HCT116 (cell line): ENCODE measurements at regions not wholly inside any gene's neighbourhood (a gene's known extent, or its start where the extent isn't known, plus 50 kb on each side); places are given as distances from the start of the nearest gene placed in this dataset.

Experiments used
- ATAC-seq: fragments of 200-7000 bp; cut with Tn5 transposase; 2 replicates; pipeline ENCODE4 v1.9.1; 2020; ENCODE audit warnings: mild to moderate bottlenecking, moderate library complexity
- BruUV-seq: library from RNA; stranded (reverse); fragments of 400-500 nt; replicated peaks from 2 replicates; lab custom pipeline; 2021; lab: Mats Ljungman, UMichigan
- CTCF ChIA-PET: fragments of 300-600 bp; sonication (Branson Sonifier 250); formaldehyde crosslinking; loops from one replicate; lab custom pipeline; 2021; ENCODE audit warnings: antibody characterized with exemption; lab: Charles Lee
- POLR2A ChIA-PET: fragments of 300-600, 350-600 bp; sonication (Branson Sonifier 250); formaldehyde crosslinking; loops from one replicate; lab custom pipeline; 2021; ENCODE audit warnings: antibody characterized with exemption; lab: Charles Lee
- RAD21 ChIA-PET, 2 experiments: fragments of 300-600 bp; sonication (Branson Sonifier 250); formaldehyde crosslinking; loops; one replicate each; lab custom pipeline; 2023; ENCODE audit warnings: low total read pairs in 2 of 2; ENCODE audit not compliant: uncharacterized antibody in 2 of 2, unreplicated experiment in 2 of 2, low non-redundant PET in 1 of 2; lab: Charles Lee
- DNase-seq: peaks from one replicate; pipeline ENCODE4 v3.0.0-alpha.2; 2010; ENCODE audit warnings: low read depth, low spot score
- H2AFZ ChIP-seq: fragments of 200-600 bp; shearing (Covaris generic), sonication (generic); 2 replicates; pipeline ENCODE4 v1.6.1; 2017; ENCODE audit warnings: low read depth, mixed run types, mixed read lengths, antibody characterized with exemption, low read length; ENCODE audit not compliant: poor library complexity, severe bottlenecking
- H3K27ac ChIP-seq: 2 replicates; pipeline ENCODE4 v1.5.1; 2012; ENCODE audit warnings: low read depth, low read length
- H3K27me3 ChIP-seq: fragments of 200-600 bp; sonication (generic); 2 replicates; pipeline ENCODE4 v1.6.1; 2016; ENCODE audit warnings: mixed run types, low read length, mixed read lengths; ENCODE audit not compliant: insufficient read depth
- H3K36me3 ChIP-seq, 2 experiments: fragments of 200-500 bp in 1 of 2; fragments of 200-600 bp in 1 of 2; sonication (Bioruptor generic) in 1 of 2; sonication (generic) in 1 of 2; 2 replicates each; pipeline versions ENCODE4 v1.5.1 to v1.6.1; 2014 to 2016; ENCODE audit warnings: low read length in 2 of 2, inconsistent platforms in 1 of 2, mixed read lengths in 1 of 2, mixed run types in 1 of 2; ENCODE audit not compliant: insufficient read depth in 2 of 2, control insufficient read depth in 1 of 2
- H3K4me1 ChIP-seq, 2 experiments: fragments of 200-600 bp in 1 of 2; sonication (generic) in 1 of 2; 2 replicates each; pipeline versions ENCODE4 v1.5.1 to v1.6.1; 2012 to 2017; ENCODE audit warnings: low read length in 2 of 2, inconsistent platforms in 1 of 2, mild to moderate bottlenecking in 1 of 2, mixed read lengths in 1 of 2, mixed run types in 1 of 2, moderate library complexity in 1 of 2; ENCODE audit not compliant: insufficient read depth in 2 of 2, control insufficient read depth in 1 of 2
- H3K4me2 ChIP-seq: fragments of 200-600 bp; sonication (generic); 2 replicates; pipeline ENCODE4 v1.6.1; 2017; ENCODE audit warnings: mixed run types, low read length, mixed read lengths
- H3K4me3 ChIP-seq, 2 experiments: fragments of 200-600 bp in 1 of 2; sonication (generic) in 1 of 2; replicated peaks in 1 of 2; 2 replicates each; pipeline ENCODE4 v1.5.1; 2011 to 2016; ENCODE audit warnings: low read length in 2 of 2, control low read depth in 1 of 2, low read depth in 1 of 2, mild to moderate bottlenecking in 1 of 2, mixed read lengths in 1 of 2, mixed run types in 1 of 2
- H3K79me2 ChIP-seq: fragments of 200-600 bp; sonication (generic); 2 replicates; pipeline ENCODE4 v1.6.1; 2017; ENCODE audit warnings: mild to moderate bottlenecking, mixed run types, low read length, moderate library complexity, mixed read lengths; ENCODE audit not compliant: insufficient read depth
- H3K9ac ChIP-seq: fragments of 200-600 bp; sonication (generic); 2 replicates; pipeline ENCODE4 v1.6.1; 2016; ENCODE audit warnings: low read length, mixed read lengths
- H3K9me2 ChIP-seq: fragments of 200-600 bp; sonication (generic), shearing (Covaris generic); 2 replicates; pipeline ENCODE4 v1.6.1; 2017; ENCODE audit warnings: mixed run types, mild to moderate bottlenecking, moderate library complexity; ENCODE audit not compliant: insufficient read depth
- H3K9me3 ChIP-seq, 2 experiments: fragments of 200-500 bp in 1 of 2; fragments of 200-600 bp in 1 of 2; sonication (Bioruptor generic) in 1 of 2; sonication (generic) in 1 of 2; 2 replicates each; pipeline ENCODE4 v1.6.1; 2014 to 2017; ENCODE audit warnings: low read length in 2 of 2, mixed read lengths in 2 of 2, inconsistent platforms in 1 of 2, low read depth in 1 of 2, mild to moderate bottlenecking in 1 of 2, mixed run types in 1 of 2, moderate library complexity in 1 of 2; ENCODE audit not compliant: control insufficient read depth in 1 of 2, insufficient read depth in 1 of 2
- H4K20me1 ChIP-seq: fragments of 200-600 bp; sonication (generic), shearing (Covaris generic); 2 replicates; pipeline ENCODE4 v1.6.1; 2017; ENCODE audit warnings: mixed run types, mild to moderate bottlenecking, moderate library complexity; ENCODE audit not compliant: insufficient read depth
- CEBPB ChIP-seq: IDR thresholded peaks from 2 replicates; pipeline ENCODE4 v1.6.1; 2012; ENCODE audit warnings: low read depth
- ELF1 ChIP-seq: IDR thresholded peaks from 2 replicates; pipeline ENCODE4 v1.6.1; 2012; ENCODE audit warnings: low read depth, borderline replicate concordance
- POLR2AphosphoS5 ChIP-seq: IDR thresholded peaks from 2 replicates; pipeline ENCODE4 v1.6.1; 2011; ENCODE audit warnings: mild to moderate bottlenecking, low read depth, low read length, moderate library complexity
- ZFX ChIP-seq: fragments of 450-650 bp; IDR thresholded peaks from 2 replicates; pipeline ENCODE4 v1.6.1; 2017
- intact Hi-C: fragments of 100-400 bp; cut with micrococcal nuclease; formaldehyde crosslinking; loops from 2 replicates; pipeline ENCODE4 v1.10.0; 2022
- TF ChIP-seq, protein P1 (sequence below): IDR thresholded peaks from 2 replicates; pipeline ENCODE4 v1.6.1; 2012
- TF ChIP-seq, protein P2 (sequence below): IDR thresholded peaks from 2 replicates; pipeline ENCODE4 v1.6.1; 2011; ENCODE audit warnings: mild to moderate bottlenecking, low read length, moderate library complexity; ENCODE audit not compliant: insufficient replicate concordance; ENCODE audit errors: extremely low read depth

DNA sequence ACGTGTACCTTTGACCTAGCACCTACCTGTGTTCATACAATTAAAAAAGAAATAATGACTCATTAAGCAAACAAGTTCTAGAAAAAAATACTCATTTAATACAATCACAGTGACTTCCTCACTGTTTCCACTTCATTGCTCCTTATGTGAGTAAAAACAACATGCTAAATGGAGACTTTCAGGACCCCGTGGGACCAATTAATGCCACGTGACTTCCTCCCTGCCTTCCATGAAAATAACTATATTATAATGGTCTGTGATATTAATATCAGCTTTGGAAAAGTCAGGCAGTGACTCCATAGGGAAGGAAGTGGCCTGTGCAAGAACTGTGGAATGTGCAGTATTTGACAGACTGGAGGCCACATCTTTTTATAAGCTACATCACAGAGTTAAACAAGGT lies 337.8 kb downstream of the HLX start:
- CTCF ChIA-PET = interaction anchor here (1.6 kb wide), 1 partner anchor 14 kb away, joined by 7 read pairs; no protein-coding TSS in a partner anchor
- RAD21 ChIA-PET = no interaction called here

DNA sequence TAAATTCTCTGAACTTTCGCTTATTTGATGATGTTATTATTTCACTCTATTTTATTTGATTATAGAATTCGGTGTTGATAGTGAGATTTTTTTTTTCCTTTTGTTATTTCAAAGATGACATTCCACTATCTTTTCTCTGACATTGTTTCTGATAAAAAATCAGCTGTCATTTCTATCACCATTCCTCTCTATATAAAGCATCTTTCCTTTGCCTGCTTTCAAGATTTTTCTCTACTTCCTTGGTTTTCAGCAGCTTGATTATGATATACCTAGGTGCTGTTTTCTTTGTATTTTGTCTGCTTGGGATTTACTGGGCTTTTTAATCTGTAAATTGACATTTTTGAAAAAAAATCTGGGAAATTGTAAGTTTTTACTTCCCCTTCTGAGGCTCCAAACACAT lies 344.0 kb downstream of the HLX start:
- Histone ChIP-seq H3K4me1 (no peaks in the 10 kb centered on the region), H3K27me3 (no peaks in the 10 kb centered on the region), H3K4me3 (no peak overlapping the region), H3K9me3 (no peaks in the 10 kb centered on the region; a peak in 1 of 4 replicates), H3K9ac (no peak overlapping the region), H2AFZ (no peak overlapping the region), H3K27ac (no peak overlapping the region), H3K9me2 (no peaks in the 10 kb centered on the region), H3K36me3 (no peaks in the 10 kb centered on the region), H4K20me1 (no peaks in the 10 kb centered on the region), H3K79me2 (no peaks in the 10 kb centered on the region), H3K4me2 (no peak overlapping the region)
- POLR2A ChIA-PET = no interaction called here
- no TSS peak for BruUV-seq
- ATAC-seq (no peak), DNase-seq (no peak)
- no peak for TF ChIP-seq ZFX
- TF ChIP-seq ELF1 = no peak
- TF ChIP-seq CEBPB = no peak
- TF ChIP-seq, protein P1, sequence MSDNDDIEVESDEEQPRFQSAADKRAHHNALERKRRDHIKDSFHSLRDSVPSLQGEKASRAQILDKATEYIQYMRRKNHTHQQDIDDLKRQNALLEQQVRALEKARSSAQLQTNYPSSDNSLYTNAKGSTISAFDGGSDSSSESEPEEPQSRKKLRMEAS = no peak
- RAD21 ChIA-PET = no interaction called here
- CTCF ChIA-PET = no interaction called here
- intact Hi-C loops = no loop called here

More for the DNA sequence above, 337.8 kb downstream of the HLX start:
- no peaks in the 10 kb centered on the region for H3K36me3 ChIP-seq
- no peaks in the 10 kb centered on the region for H4K20me1 ChIP-seq
- POLR2A ChIA-PET = no interaction called here
- intact Hi-C loops = no loop called here
- no TSS peak for BruUV-seq
- H3K4me3 ChIP-seq = no peak overlapping the region
- no peaks in the 10 kb centered on the region for H3K9me3 ChIP-seq
- TF ChIP-seq ZFX (no peak), POLR2AphosphoS5 (no peak)
- TF ChIP-seq, protein P2, sequence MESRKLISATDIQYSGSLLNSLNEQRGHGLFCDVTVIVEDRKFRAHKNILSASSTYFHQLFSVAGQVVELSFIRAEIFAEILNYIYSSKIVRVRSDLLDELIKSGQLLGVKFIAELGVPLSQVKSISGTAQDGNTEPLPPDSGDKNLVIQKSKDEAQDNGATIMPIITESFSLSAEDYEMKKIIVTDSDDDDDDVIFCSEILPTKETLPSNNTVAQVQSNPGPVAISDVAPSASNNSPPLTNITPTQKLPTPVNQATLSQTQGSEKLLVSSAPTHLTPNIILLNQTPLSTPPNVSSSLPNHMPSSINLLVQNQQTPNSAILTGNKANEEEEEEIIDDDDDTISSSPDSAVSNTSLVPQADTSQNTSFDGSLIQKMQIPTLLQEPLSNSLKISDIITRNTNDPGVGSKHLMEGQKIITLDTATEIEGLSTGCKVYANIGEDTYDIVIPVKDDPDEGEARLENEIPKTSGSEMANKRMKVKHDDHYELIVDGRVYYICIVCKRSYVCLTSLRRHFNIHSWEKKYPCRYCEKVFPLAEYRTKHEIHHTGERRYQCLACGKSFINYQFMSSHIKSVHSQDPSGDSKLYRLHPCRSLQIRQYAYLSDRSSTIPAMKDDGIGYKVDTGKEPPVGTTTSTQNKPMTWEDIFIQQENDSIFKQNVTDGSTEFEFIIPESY = no peak
- H2AFZ ChIP-seq = no peak overlapping the region
- no peaks in the 10 kb centered on the region for H3K9me2 ChIP-seq
- no peak overlapping the region for H3K9ac ChIP-seq
- H3K27me3 ChIP-seq = no peaks in the 10 kb centered on the region
- no peak for ATAC-seq
- H3K4me2 ChIP-seq = no peak overlapping the region
- H3K79me2 ChIP-seq = no peaks in the 10 kb centered on the region
- no peak for DNase-seq
- no peak overlapping the region for H3K27ac ChIP-seq
- no peaks in the 10 kb centered on the region for H3K4me1 ChIP-seq
